H9 (cell line): ENCODE measurements at regions not wholly inside any gene's neighbourhood (a gene's known extent, or its start where the extent isn't known, plus 50 kb on each side); places are given as distances from the start of the nearest gene placed in this dataset.

ENCODE experiments used
- DNase-seq: peaks from one replicate; pipeline ENCODE4 v3.0.0-alpha.2; 2017
- H2AFZ ChIP-seq: one replicate; pipeline ENCODE4 v1.6.1; 2013; ENCODE audit warnings: mild to moderate bottlenecking, low read length, control low read depth, moderate library complexity
- H2AK5ac ChIP-seq: 2 replicates; pipeline ENCODE4 v1.6.1; 2013; ENCODE audit warnings: low read length, control low read depth, mixed read lengths; ENCODE audit not compliant: insufficient read length
- H2BK120ac ChIP-seq: one replicate; pipeline ENCODE4 v1.6.1; 2013; ENCODE audit warnings: low read depth, mild to moderate bottlenecking, low read length, control low read depth, inconsistent platforms; ENCODE audit not compliant: poor library complexity, severe bottlenecking
- H2BK12ac ChIP-seq: 2 replicates; pipeline ENCODE4 v1.6.1; 2013; ENCODE audit warnings: low read length, control low read depth, mixed read lengths, low read depth; ENCODE audit not compliant: insufficient read length
- H2BK15ac ChIP-seq: 2 replicates; pipeline ENCODE4 v1.6.1; 2013; ENCODE audit warnings: low read depth, low read length, control low read depth
- H2BK20ac ChIP-seq: one replicate; pipeline ENCODE4 v1.6.1; 2013; ENCODE audit warnings: low read depth, mild to moderate bottlenecking, low read length, control low read depth, inconsistent platforms; ENCODE audit not compliant: poor library complexity, severe bottlenecking
- H2BK5ac ChIP-seq: 2 replicates; pipeline ENCODE4 v1.6.1; 2013; ENCODE audit warnings: low read length, control low read depth, mixed read lengths; ENCODE audit not compliant: insufficient read length
- H3K14ac ChIP-seq: 2 replicates; pipeline ENCODE4 v1.6.1; 2013; ENCODE audit warnings: low read length, control low read depth; ENCODE audit not compliant: insufficient read depth
- H3K18ac ChIP-seq: 2 replicates; pipeline ENCODE4 v1.6.1; 2013; ENCODE audit warnings: low read depth, mild to moderate bottlenecking, mixed read lengths, low read length, control low read depth; ENCODE audit not compliant: insufficient read length
- H3K23ac ChIP-seq: 2 replicates; pipeline ENCODE4 v1.6.1; 2013; ENCODE audit warnings: low read length, control low read depth, mixed read lengths, low read depth; ENCODE audit not compliant: insufficient read length
- H3K23me2 ChIP-seq: 2 replicates; pipeline ENCODE4 v1.6.1; 2013; ENCODE audit warnings: low read depth, mild to moderate bottlenecking, mixed read lengths, low read length, control low read depth; ENCODE audit not compliant: insufficient read length, poor library complexity, severe bottlenecking
- H3K27ac ChIP-seq: 2 replicates; pipeline ENCODE4 v1.5.1; 2013; ENCODE audit warnings: low read length, control low read depth, mixed read lengths, low read depth; ENCODE audit not compliant: insufficient read length
- H3K27me3 ChIP-seq: 2 replicates; pipeline ENCODE4 v1.6.1; 2013; ENCODE audit warnings: low read length, control low read depth, inconsistent platforms; ENCODE audit not compliant: insufficient read depth
- H3K4ac ChIP-seq: 2 replicates; pipeline ENCODE4 v1.6.1; 2013; ENCODE audit warnings: low read depth, mild to moderate bottlenecking, control low read depth, inconsistent platforms, low read length, moderate library complexity
- H3K4me1 ChIP-seq: 2 replicates; pipeline ENCODE4 v1.6.1; 2013; ENCODE audit warnings: low read length, control low read depth, inconsistent platforms; ENCODE audit not compliant: insufficient read depth
- H3K4me2 ChIP-seq: 2 replicates; pipeline ENCODE4 v1.6.1; 2013; ENCODE audit warnings: low read length, control low read depth, mixed read lengths; ENCODE audit not compliant: insufficient read length, insufficient read depth
- H3K56ac ChIP-seq: 2 replicates; pipeline ENCODE4 v1.6.1; 2013; ENCODE audit warnings: low read depth, mild to moderate bottlenecking, mixed read lengths, low read length, control low read depth; ENCODE audit not compliant: insufficient read length
- H3K79me1 ChIP-seq: 2 replicates; pipeline ENCODE4 v1.6.1; 2013; ENCODE audit warnings: low read depth, mild to moderate bottlenecking, moderate library complexity, low read length, control low read depth, inconsistent platforms; ENCODE audit not compliant: insufficient read depth, poor library complexity, severe bottlenecking
- H3K79me2 ChIP-seq: 2 replicates; pipeline ENCODE4 v1.6.1; 2013; ENCODE audit warnings: low read length, control low read depth, inconsistent platforms; ENCODE audit not compliant: insufficient read depth
- H3K9ac ChIP-seq: 2 replicates; pipeline ENCODE4 v1.6.1; 2013; ENCODE audit warnings: low read length, control low read depth, mixed read lengths; ENCODE audit not compliant: insufficient read length; ENCODE audit errors: extremely low read depth
- H3K9me3 ChIP-seq: one replicate; pipeline ENCODE4 v1.6.1; 2013; ENCODE audit warnings: low read depth, low read length, inconsistent platforms; ENCODE audit not compliant: control insufficient read depth
- H3T11ph ChIP-seq: one replicate; pipeline ENCODE4 v1.6.1; 2013; ENCODE audit warnings: mild to moderate bottlenecking, low read length, control low read depth, inconsistent platforms
- H4K20me1 ChIP-seq: one replicate; pipeline ENCODE4 v1.6.1; 2013; ENCODE audit not compliant: control insufficient read depth, insufficient read length, insufficient read depth
- H4K5ac ChIP-seq: 2 replicates; pipeline ENCODE4 v1.6.1; 2013; ENCODE audit warnings: low read depth, mild to moderate bottlenecking, mixed read lengths, low read length, control low read depth; ENCODE audit not compliant: insufficient read length
- H4K8ac ChIP-seq: replicated peaks from 2 replicates; pipeline ENCODE4 v1.6.1; 2013; ENCODE audit warnings: low read length, control low read depth, mixed read lengths, low read depth; ENCODE audit not compliant: insufficient read length
- H4K91ac ChIP-seq: 2 replicates; pipeline ENCODE4 v1.6.1; 2013; ENCODE audit warnings: low read depth, mild to moderate bottlenecking, moderate library complexity, mixed read lengths, low read length, control low read depth; ENCODE audit not compliant: insufficient read length
- H3K27ac Mint-ChIP-seq, 3 experiments: 2 replicates in 2 of 3; 3 replicates in 1 of 3; pipeline ENCODE4 v1.8.0; 2020 to 2021; ENCODE audit warnings: mixed read lengths in 3 of 3, mild to moderate bottlenecking in 1 of 3, moderate library complexity in 1 of 3
- H3K27me3 Mint-ChIP-seq: 2 replicates; pipeline ENCODE4 v1.8.0; 2021; ENCODE audit warnings: low read depth, mild to moderate bottlenecking, moderate library complexity, mixed read lengths
- H3K36me3 Mint-ChIP-seq, 3 experiments: 2 replicates in 2 of 3; 3 replicates in 1 of 3; pipeline ENCODE4 v1.8.0; 2020 to 2021; ENCODE audit warnings: low read depth in 3 of 3, mixed read lengths in 3 of 3; ENCODE audit not compliant: insufficient read depth in 1 of 3
- H3K4me1 Mint-ChIP-seq, 2 experiments: 2 replicates each; pipeline ENCODE4 v1.8.0; 2020; ENCODE audit warnings: mixed read lengths in 2 of 2
- H3K4me3 Mint-ChIP-seq, 2 experiments: 2 replicates in 1 of 2; 3 replicates in 1 of 2; pipeline ENCODE4 v1.8.0; 2020 to 2021; ENCODE audit warnings: mild to moderate bottlenecking in 2 of 2, mixed read lengths in 2 of 2, moderate library complexity in 1 of 2
- H3K9me3 Mint-ChIP-seq, 2 experiments: 2 replicates in 1 of 2; 3 replicates in 1 of 2; pipeline ENCODE4 v1.8.0; 2020; ENCODE audit warnings: mild to moderate bottlenecking in 2 of 2, mixed read lengths in 2 of 2, moderate library complexity in 1 of 2
- WGBS: extraction: QIAGEN DNeasy Blood & Tissue Kit; methylation state at CpG from one replicate; pipeline ENCODE4 v1.1.7; 2013; ENCODE audit warnings: missing lambda C conversion rate, low lambda C conversion rate, mixed read lengths; ENCODE audit not compliant: insufficient read length; ENCODE audit errors: extremely low coverage; 5-methylcytosine and 5-hydroxymethylcytosine counted together
- TF ChIP-seq, protein P1 (sequence below): fragments of 200-600 bp; sonication (generic); conservative IDR thresholded peaks from 3 replicates; pipeline ENCODE4 v1.8.0; 2021; ENCODE audit warnings: antibody characterized with exemption, mild to moderate bottlenecking

DNA sequence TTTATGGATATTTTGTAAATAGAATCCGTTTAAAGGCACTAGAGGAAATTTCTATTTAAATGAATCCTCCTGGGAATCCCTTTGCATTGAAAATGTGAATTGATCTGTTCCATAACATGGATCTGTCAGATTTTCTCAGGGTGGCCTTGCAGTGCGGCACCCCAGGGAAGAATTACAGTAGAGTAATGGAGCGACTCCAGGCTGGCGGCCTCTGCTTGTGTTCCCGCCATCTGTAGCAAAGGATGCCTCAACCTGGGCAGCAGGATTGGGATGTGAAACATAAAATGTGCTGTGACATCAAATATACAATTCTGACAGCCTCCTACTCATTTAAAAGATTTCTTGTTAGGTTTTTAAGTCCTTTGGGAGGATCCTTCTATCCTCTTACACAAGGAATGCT lies 115.9 kb downstream of the RHOU start:
- H4K20me1 ChIP-seq: no peaks in the 10 kb centered on the region
- no peak overlapping the region for H3K23ac ChIP-seq
- H2AFZ ChIP-seq: no peak overlapping the region
- Mint-ChIP-seq H3K27me3 (no peaks in the 10 kb centered on the region), H3K9me3 (peaks cover 4% of the 10 kb centered on the region in 2 experiments), H3K4me1 (peaks cover 52 to 56% of the 10 kb centered on the region in 2 experiments), H3K36me3 (peaks cover 0 to 3% (median 2%) of the 10 kb centered on the region in 3 experiments; a peak in 5 of 7 replicates), H3K4me3 (no peak overlapping the region), H3K27ac (no peak overlapping the region; a peak in 1 of 7 replicates)
- no CpG with 5 or more reads among the region's 5 CpGs for WGBS
- H4K91ac ChIP-seq: no peak overlapping the region
- H4K8ac ChIP-seq: no peak overlapping the region
- no peaks in the 10 kb centered on the region for H3K23me2 ChIP-seq
- no peak overlapping the region for H3K18ac ChIP-seq
- no peaks in the 10 kb centered on the region for H3K79me2 ChIP-seq
- no peak overlapping the region for H2BK20ac ChIP-seq
- peaks cover 7% of the 10 kb centered on the region; the same call in 1 of the 2 replicates for H3K4me1 ChIP-seq
- H3K4me2 ChIP-seq: no peak overlapping the region
- H3K27ac ChIP-seq: no peak overlapping the region
- H3K9ac ChIP-seq: no peak overlapping the region
- TF ChIP-seq, protein P1, sequence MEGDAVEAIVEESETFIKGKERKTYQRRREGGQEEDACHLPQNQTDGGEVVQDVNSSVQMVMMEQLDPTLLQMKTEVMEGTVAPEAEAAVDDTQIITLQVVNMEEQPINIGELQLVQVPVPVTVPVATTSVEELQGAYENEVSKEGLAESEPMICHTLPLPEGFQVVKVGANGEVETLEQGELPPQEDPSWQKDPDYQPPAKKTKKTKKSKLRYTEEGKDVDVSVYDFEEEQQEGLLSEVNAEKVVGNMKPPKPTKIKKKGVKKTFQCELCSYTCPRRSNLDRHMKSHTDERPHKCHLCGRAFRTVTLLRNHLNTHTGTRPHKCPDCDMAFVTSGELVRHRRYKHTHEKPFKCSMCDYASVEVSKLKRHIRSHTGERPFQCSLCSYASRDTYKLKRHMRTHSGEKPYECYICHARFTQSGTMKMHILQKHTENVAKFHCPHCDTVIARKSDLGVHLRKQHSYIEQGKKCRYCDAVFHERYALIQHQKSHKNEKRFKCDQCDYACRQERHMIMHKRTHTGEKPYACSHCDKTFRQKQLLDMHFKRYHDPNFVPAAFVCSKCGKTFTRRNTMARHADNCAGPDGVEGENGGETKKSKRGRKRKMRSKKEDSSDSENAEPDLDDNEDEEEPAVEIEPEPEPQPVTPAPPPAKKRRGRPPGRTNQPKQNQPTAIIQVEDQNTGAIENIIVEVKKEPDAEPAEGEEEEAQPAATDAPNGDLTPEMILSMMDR: no peak
- no peaks in the 10 kb centered on the region for H3K9me3 ChIP-seq
- H3T11ph ChIP-seq: no peak overlapping the region
- H3K56ac ChIP-seq: no peak overlapping the region
- peak; percentile 10 for DNase-seq
- no peak overlapping the region for H2BK120ac ChIP-seq
- no peaks in the 10 kb centered on the region for H3K79me1 ChIP-seq
- no peaks in the 10 kb centered on the region for H3K27me3 ChIP-seq
- no peak overlapping the region for H4K5ac ChIP-seq
- no peak overlapping the region for H2BK5ac ChIP-seq
- H3K4ac ChIP-seq: no peak overlapping the region
- H2AK5ac ChIP-seq: no peak overlapping the region
- no peak overlapping the region for H2BK12ac ChIP-seq
- no peak overlapping the region for H2BK15ac ChIP-seq
- no peak overlapping the region for H3K14ac ChIP-seq
